Erythroblast (primary cell): ENCODE measurements at regions not wholly inside any gene's neighbourhood (a gene's known extent, or its start where the extent isn't known, plus 50 kb on each side); places are given as distances from the start of the nearest gene placed in this dataset.

Experiments
- GATA1 ChIP-seq: IDR thresholded peaks from 2 replicates; pipeline ENCODE4 v1.6.1; 2011; ENCODE audit warnings: low read depth, mild to moderate bottlenecking, control low read depth, low read length, moderate library complexity
- POLR2A ChIP-seq: IDR thresholded peaks from 2 replicates; pipeline ENCODE4 v1.6.1; 2011; ENCODE audit warnings: mild to moderate bottlenecking, low read length

- TF ChIP-seq POLR2A: no peak
- no peak for TF ChIP-seq GATA1
Observed at GRCh38 chr2:180571559-180571958, 408.8 kb upstream of the UBE2E3 start.
